ENCODE measurements at regions not wholly inside any gene's neighbourhood (a gene's known extent, or its start where the extent isn't known, plus 50 kb on each side); places are given as distances from the start of the nearest gene placed in this dataset.

DNA sequence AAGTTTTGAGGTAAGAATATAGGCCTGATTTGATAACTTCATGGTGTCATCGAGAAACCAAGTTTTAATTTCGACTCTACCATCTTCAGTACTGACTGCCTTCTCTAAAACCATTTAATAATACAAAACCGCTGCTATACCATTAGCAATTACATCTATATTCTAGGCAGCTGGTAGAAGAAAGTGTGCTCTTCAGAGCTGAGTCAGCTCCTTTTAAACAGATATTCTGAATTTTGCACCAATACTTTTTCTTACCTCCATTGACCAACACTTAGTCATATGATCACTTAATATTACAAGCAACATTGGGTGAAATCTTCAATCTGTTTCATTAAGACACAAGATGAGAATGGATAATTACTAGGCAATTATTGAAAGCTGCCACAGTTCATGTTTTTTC, 1667.8 kb downstream of the PCDH9 start:
- TF ChIP-seq, protein P1, sequence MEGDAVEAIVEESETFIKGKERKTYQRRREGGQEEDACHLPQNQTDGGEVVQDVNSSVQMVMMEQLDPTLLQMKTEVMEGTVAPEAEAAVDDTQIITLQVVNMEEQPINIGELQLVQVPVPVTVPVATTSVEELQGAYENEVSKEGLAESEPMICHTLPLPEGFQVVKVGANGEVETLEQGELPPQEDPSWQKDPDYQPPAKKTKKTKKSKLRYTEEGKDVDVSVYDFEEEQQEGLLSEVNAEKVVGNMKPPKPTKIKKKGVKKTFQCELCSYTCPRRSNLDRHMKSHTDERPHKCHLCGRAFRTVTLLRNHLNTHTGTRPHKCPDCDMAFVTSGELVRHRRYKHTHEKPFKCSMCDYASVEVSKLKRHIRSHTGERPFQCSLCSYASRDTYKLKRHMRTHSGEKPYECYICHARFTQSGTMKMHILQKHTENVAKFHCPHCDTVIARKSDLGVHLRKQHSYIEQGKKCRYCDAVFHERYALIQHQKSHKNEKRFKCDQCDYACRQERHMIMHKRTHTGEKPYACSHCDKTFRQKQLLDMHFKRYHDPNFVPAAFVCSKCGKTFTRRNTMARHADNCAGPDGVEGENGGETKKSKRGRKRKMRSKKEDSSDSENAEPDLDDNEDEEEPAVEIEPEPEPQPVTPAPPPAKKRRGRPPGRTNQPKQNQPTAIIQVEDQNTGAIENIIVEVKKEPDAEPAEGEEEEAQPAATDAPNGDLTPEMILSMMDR (IDR thresholded peaks at IDR 0.05; ENCODE audit: low read depth, low read length, missing input control), result no peak
- TF ChIP-seq HNF4G (IDR thresholded peaks at IDR 0.05) (no peak), SP1 (IDR thresholded peaks at IDR 0.05) (no peak)
- TF ChIP-seq, protein P2, sequence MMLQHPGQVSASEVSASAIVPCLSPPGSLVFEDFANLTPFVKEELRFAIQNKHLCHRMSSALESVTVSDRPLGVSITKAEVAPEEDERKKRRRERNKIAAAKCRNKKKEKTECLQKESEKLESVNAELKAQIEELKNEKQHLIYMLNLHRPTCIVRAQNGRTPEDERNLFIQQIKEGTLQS (IDR thresholded peaks at IDR 0.05), result no peak

All from liver (tissue), 3 donors.